Motor neuron (in vitro differentiated cells): ENCODE measurements at regions not wholly inside any gene's neighbourhood (a gene's known extent, or its start where the extent isn't known, plus 50 kb on each side); places are given as distances from the start of the nearest gene placed in this dataset.
A peak's percentile ranks its signal among the peaks of the same experiment; 100 is the strongest.

Source experiments
- ATAC-seq, 8 experiments: fragments of 200-7000 bp; cut with Tn5 transposase; replicated peaks in 6 of 8; 2 replicates each; pipeline ENCODE4 v1.8.0; 2021; ENCODE audit warnings: mild to moderate bottlenecking in 8 of 8, moderate library complexity in 8 of 8
- H3K27ac ChIP-seq, 2 donors: fragments of 250-450 bp; sonication (Bioruptor Pico); 2 replicates each; pipeline ENCODE4 v1.9.0; 2021; ENCODE audit warnings: antibody characterized with exemption in 2 of 2, mild to moderate bottlenecking in 2 of 2, moderate library complexity in 1 of 2
- H3K4me1 ChIP-seq, 2 donors: fragments of 250-450 bp; sonication (Bioruptor Pico); replicated peaks in 1 of 2; 2 replicates each; pipeline ENCODE4 v1.6.1; 2021; ENCODE audit warnings: antibody characterized with exemption in 2 of 2, mild to moderate bottlenecking in 2 of 2, moderate library complexity in 1 of 2
- H3K4me3 ChIP-seq, 5 donors: fragments of 250-450 bp; sonication (Bioruptor Pico); 2 replicates each; pipeline ENCODE4 v1.9.0; 2021; ENCODE audit warnings: antibody characterized with exemption in 5 of 5, mild to moderate bottlenecking in 5 of 5, moderate library complexity in 4 of 5
- WGBS, 10 experiments: fragments of 450-650 bp; shearing (Covaris generic); methylation state at CpG; one replicate each; pipeline ENCODE4 v1.0.0; 2022; 5-methylcytosine and 5-hydroxymethylcytosine counted together
- in situ Hi-C, 9 experiments: fragments of 400-800 bp; cut with MboI; loops; one replicate each; pipeline ENCODE4 v1.15.0; 2021; ENCODE audit warnings: low sequenced_read_pairs in 9 of 9, low pct_unique_long_range_greater_than_20kb in 2 of 9; ENCODE audit not compliant: unreplicated experiment in 9 of 9

DNA sequence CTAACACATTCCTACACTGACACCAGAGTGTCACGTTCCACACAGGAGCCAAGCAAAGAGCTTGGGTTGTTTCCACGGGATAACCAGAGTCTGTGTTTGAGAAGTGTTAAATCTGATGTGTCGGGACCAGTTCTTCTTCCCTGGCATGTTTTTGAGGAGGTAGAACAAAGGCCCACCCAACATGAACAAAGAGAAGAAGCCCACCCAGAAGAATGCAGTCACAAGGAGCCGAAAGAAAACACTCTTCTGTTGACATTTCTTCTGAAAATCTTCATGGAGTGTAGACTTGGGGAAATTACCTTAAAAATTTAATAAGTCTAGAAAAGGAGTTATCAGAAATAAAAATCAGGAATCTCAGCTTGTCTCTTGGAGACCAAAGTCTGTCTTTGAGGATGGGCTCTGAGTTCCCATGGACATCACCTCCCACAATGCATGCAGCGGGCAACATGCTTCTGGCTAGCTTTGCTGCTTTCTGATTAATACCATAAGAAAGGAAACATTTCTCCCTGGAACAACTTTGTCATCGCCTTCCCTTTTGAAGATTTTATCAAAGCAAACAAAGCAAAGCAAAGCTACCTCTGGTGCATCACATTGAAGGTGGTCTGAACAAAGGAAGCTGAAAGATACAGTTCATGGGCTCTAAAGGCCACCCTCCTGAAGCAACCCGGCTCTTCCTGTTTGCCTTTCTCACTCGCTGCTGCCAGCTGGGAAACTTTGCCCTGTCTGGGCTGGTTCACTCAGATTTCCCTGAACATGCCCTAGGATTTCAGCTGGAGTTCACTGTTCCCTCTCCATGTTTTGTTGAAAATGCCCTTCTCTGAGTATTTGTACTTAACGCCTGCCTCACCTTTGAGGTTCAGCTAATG is 448.1 kb downstream of the KIF16B start:
- 40 to 88% (median 74%) methylated on average over 1 to 6 of the region's 9 CpGs; no CpG with 5 or more reads in 1 of the 10 experiments for whole genome bisulfite sequencing, 10 experiments
- in situ Hi-C loops, result no loop called here
- H3K4me3 ChIP-seq, result no peak overlapping the region
- no peaks in the 10 kb centered on the region for H3K4me1 ChIP-seq
- no peak for ATAC-seq
- no peak overlapping the region for H3K27ac ChIP-seq

DNA sequence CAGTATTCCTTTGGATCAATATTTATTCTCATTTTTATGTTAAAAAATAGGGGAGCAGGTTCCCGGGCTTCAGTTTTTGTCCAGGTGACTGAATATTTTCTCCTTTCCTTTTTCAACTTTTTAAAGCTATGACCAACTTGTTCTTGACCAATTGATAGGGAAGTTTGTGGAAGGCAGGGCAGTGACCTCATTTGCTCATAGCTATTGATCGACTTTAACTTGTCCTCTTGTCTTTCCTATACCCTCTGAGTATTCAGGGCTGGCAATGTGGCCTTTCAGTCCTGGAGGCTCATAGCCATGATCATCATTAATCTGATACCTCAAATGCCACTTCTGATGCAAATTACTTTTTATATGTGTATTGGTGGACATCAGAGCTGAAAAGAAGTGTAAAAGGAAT is 448.8 kb downstream of the KIF16B start:
- Histone ChIP-seq H3K4me3 (no peak overlapping the region), H3K4me1 (no peaks in the 10 kb centered on the region), H3K27ac (no peak overlapping the region)
- in situ Hi-C loops, result no loop called here
- WGBS, 10 experiments, result 17 to 100% (median 68%) methylated on average over 1 to 2 of the region's 2 CpGs; no CpG with 5 or more reads in 2 of the 10 experiments
- ATAC-seq, result no peak

DNA sequence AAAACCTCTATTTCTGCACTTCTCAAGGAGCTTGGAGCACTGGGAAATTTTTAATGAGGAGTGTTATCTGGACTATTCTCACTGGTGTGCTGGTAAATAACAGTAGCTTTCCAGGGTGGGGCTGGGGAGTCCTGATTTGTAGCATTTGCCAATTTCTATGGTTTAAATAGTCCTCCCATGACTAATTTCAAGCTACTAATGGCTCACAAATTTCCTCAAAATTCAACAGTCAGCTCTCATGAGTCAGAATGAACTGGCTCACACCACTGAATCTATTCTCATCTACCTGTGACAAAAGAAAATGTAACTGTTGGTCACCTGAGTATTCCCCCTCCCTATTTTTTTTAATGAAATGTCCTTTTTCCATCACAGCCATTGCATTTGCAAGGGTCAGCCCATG is 449.6 kb downstream of the KIF16B start:
- in situ Hi-C loops, result no loop called here
- Histone ChIP-seq H3K27ac (no peak overlapping the region), H3K4me1 (no peaks in the 10 kb centered on the region), H3K4me3 (no peak overlapping the region)
- ATAC-seq, result peak in 1 of 8 experiments; percentile 43

DNA sequence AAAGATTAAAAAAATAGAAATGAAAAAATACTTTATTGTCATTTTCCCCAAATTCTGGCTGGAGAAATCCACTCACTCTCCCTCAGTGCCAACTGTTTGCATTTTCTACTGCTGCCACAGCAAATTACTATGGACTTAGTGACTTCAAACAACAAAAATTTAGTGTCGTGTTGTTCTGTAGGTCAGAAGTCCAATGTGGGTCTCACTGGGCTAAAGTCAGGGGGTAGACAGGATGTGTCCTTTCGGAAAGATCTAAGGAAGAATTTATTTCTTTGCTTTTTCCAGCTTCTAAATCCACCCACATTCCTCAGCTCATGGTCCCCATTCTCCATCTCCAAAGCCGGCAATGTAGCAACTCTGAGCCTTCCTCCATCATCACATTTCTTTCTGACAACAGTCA is 453.3 kb downstream of the KIF16B start:
- no peaks in the 10 kb centered on the region for H3K4me1 ChIP-seq
- no peak overlapping the region for H3K27ac ChIP-seq
- H3K4me3 ChIP-seq, result no peak overlapping the region
- ATAC-seq, result no peak
- in situ Hi-C loops, result no loop called here
- WGBS, 10 experiments, result 7 to 100% (median 84%) methylated on average over 2 to 3 of the region's 3 CpGs

DNA sequence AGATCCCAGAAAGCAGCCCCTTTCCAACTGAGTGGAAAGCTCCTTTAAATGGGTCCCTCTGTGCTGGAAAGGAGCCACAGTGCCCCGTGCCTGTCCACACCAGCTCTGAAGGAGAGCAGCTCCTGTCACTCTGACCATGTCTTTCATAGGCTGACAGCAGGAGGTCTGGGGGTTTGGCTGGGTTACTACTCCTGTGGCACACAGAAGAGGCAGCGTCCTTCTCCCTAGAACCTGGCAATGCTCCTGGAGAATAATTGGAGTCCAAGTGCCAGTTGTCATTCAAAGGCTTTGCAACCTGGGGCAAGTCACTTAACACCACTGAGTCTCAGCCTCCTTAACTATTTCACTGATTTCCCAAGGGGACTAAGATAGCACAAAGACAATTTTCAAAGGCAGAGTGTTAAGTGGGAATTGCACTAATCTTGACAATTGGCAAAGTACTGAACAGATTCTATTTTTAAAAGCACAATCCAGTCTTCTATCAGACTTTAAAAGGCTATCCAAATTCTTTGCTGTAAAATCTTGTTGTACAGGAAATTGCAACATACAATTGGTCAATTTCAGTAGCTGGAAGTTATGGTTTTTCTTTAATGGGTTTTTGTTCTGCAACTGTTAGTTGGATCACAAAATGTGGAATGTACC is 457.2 kb downstream of the KIF16B start:
- H3K4me3 ChIP-seq, result no peak overlapping the region
- ATAC-seq, result no peak
- peaks cover 2 to 5% of the 10 kb centered on the region in 2 donors for H3K4me1 ChIP-seq
- in situ Hi-C loops, result no loop called here
- H3K27ac ChIP-seq, result no peak overlapping the region
- 40 to 90% (median 68%) methylated on average over 2 of the region's 2 CpGs; no CpG with 5 or more reads in 7 of the 10 experiments for WGBS, 10 experiments

DNA sequence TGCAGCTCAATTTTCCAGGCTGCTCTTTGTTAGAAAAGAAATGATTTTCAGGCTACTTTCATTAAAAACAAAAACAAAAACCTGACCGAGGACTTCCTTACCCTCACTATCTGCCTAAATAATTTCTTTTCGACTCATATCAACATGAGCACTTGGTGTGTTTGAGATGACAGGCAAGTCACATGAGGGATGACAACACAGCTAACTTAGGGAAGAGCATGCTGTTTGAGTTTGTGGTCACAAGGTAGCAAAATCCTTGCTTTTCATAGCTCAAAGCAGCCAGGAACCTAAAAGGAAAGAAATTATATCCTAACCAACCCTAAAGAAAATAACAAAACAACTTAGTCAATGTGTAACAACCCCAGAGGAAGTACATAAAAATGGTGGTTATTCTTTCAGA is 459.5 kb downstream of the KIF16B start:
- in situ Hi-C loops, result no loop called here

DNA sequence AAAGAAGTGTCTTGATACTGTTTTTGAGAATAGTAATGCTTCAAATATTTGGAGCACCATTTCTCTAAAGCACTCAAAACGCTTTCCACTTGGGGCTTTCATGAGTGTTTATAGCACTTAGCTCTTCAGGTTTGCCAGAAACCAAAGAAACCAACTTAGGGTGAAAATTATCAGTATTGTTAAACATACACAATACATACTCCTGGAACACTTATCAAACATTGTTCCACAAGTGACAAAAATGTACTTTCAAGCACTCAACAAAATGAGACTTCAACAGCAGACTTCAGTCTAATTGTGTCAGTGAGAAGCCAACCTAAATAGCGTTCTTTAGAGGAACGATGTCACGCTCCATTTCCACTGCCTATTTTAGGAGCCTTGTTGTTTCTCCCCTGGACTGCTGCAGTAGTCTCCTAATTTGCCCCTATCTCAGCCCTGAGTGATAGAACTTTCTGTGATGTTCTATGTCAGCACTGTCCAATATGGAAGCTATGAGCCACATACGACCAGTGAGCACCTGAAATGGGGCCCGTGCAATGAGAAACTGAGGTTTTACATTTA is 461.3 kb downstream of the KIF16B start:
- ATAC-seq, result no peak
- in situ Hi-C loops, result no loop called here
- 39 to 100% (median 88%) methylated on average over 2 to 6 of the region's 6 CpGs for WGBS, 10 experiments
- no peak overlapping the region for H3K4me3 ChIP-seq
- H3K27ac ChIP-seq, result no peak overlapping the region
- peaks cover 2 to 5% of the 10 kb centered on the region in 2 donors for H3K4me1 ChIP-seq

More for the DNA sequence above, 459.5 kb downstream of the KIF16B start:
- ATAC-seq, result no peak
- Histone ChIP-seq H3K27ac (no peak overlapping the region), H3K4me3 (no peak overlapping the region), H3K4me1 (peaks cover 2 to 5% of the 10 kb centered on the region in 2 donors)
- WGBS, 10 experiments, result 17 to 100% (median 67%) methylated on average over 1 to 2 of the region's 2 CpGs; no CpG with 5 or more reads in 1 of the 10 experiments

DNA sequence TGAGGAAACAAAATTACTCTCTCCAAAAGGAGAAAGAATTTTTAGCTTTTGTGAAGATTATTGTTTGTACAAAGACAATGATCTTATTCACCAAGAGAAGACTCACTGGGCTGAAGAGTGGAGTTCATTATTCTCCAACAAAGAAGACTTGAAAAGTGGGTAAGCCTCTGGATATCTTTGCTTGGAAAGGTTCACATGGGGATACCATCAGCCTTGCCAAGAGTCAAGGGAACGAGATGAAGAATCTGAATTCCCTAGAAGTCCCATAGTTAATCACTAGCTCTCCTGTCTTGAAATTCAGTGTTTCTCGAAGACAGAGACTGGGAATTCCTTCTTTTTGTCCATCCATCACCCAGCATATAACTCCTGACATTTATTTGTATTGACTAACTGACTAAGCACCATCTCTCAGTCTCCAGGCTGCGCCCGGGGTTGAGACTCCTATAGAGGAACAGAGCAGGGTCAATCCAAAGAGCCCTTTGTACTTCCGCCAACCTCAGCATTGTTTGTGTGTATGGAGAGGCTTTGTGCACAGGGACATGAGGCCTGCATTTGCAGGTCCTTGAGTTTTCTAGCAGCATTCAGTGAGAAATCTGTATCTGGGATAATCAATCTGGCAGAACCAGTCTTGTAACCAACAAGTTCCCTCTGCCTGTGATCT is 461.9 kb downstream of the KIF16B start:
- Histone ChIP-seq H3K4me1 (peaks cover 2 to 5% of the 10 kb centered on the region in 2 donors), H3K4me3 (no peak overlapping the region), H3K27ac (no peak overlapping the region)
- in situ Hi-C loops, result no loop called here
- WGBS, 10 experiments, result 0 to 63% (median 37%) methylated on average over 1 to 5 of the region's 5 CpGs; no CpG with 5 or more reads in 1 of the 10 experiments
- ATAC-seq, result peak in 3 of 8 experiments; percentile 31 to 88 (median 35)

DNA sequence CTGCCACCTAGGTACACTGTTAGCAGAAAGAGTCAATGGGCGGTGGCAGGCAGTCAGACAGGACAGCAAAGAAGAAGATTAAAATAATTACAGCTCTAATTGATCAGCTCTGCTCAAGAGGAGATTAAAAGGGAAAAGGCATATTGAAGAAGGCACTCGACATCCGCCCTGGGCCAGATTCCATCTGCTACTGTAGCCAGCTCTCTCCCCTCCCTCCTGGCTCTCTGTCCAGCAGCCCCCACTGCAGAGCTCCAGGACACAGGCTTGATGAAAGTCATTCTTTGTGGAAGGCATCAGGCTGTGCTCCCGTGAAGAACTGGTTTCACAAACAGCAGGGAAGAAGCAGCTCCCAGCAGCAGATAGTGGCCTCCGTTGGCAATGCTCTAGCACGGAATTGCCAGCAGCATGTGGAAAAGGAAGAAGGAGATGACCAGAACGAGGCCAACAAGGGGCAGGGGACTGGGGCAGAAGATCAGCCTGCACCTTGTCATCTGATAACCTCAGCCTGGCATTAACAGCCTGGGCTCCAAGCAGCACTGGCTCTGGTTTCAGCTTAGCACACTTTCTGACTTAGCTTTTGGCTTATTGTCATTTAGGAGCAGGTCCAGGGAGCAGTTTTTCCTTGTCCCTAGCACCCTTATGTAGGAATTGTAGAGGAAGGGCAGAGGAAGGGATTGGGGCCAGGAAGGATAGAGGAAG is 465.9 kb downstream of the KIF16B start:
- ATAC-seq, result peak in 5 of 8 experiments; percentile 43 to 81 (median 65)
- peaks cover 2 to 5% of the 10 kb centered on the region in 2 donors for H3K4me1 ChIP-seq
- H3K27ac ChIP-seq, result peak overlapping the region in 1 of 2 donors; percentile 14
- 10 to 87% (median 63%) methylated on average over 3 to 7 of the region's 7 CpGs; no CpG with 5 or more reads in 3 of the 10 experiments for WGBS, 10 experiments
- no peak overlapping the region for H3K4me3 ChIP-seq
- in situ Hi-C loops, result no loop called here

DNA sequence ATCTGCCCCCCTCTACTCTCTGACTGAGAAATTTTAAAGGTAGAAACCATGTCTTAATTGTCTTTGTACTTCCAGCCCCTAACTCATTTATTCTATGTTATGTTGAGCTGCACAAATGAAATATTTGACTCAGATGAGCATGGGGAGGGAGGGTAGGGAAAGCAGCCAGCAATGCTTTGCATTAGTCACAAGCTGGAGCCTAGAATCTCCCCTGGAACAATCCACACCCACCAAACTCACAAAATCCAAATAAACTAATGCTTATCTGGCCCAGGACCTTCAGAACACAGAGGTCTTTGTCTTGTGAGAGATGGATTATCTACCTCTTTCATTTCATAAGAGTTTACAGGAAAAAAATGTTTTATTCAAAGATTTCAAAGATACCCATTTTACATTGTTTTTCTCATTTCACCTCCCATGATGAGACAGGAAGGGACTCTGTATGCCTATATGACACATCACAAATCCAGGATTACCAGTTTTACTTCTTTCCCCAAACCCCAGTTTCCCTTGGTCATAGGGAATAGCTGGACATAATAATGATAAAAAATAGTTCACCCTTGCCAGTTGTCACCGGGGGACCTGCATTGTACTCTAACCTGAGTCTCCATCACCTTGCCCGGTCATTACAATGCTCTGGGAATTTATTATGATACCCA is 466.9 kb downstream of the KIF16B start:
- Histone ChIP-seq H3K4me3 (no peak overlapping the region), H3K4me1 (no peaks in the 10 kb centered on the region), H3K27ac (no peak overlapping the region)
- WGBS, 10 experiments, result 24 to 100% (median 80%) methylated on average over 1 to 2 of the region's 2 CpGs; no CpG with 5 or more reads in 3 of the 10 experiments
- peak in 2 of 8 experiments; percentile 56 to 67 for ATAC-seq
- in situ Hi-C loops, result no loop called here

DNA sequence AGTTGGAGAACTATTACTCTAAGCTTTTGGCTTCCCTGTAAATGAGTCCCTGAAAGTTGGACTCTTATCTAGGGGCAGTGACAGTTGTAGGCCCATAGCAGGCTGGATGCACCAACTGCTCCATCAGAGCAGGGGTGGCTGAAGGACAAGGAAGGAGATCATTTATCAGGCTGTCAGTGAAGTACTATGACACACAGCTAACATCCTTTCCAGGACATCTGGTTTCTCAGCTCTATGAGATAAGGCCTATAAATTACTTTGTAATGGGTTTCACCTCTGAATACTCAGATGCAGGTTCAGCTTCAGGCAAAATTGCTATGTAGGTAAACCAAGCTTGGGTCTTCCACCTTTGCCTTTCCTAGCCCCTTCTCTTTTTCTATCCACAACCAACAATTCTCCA is 468.5 kb downstream of the KIF16B start:
- peaks cover 0 to under 1% of the 10 kb centered on the region in 2 donors for H3K4me1 ChIP-seq
- no peak overlapping the region for H3K27ac ChIP-seq
- in situ Hi-C loops, result no loop called here
- peak in 1 of 8 experiments; percentile 32 for ATAC-seq
- H3K4me3 ChIP-seq, result no peak overlapping the region
